Mucosa of descending colon (tissue), 3 donors: ENCODE measurements at regions not wholly inside any gene's neighbourhood (a gene's known extent, or its start where the extent isn't known, plus 50 kb on each side); places are given as distances from the start of the nearest gene placed in this dataset.

Source experiments
- ATAC-seq: fragments of 200-7000 bp; cut with Tn5 transposase; one replicate; pipeline ENCODE4 v1.9.1; 2020; ENCODE audit warnings: mild to moderate bottlenecking, moderate library complexity
- DNase-seq, 3 donors: peaks; one replicate each; pipeline ENCODE4 v3.0.0-alpha.2; 2020
- H3K36me3 ChIP-seq: fragments of 200-600 bp; one replicate; pipeline ENCODE4 v1.8.0; 2021; ENCODE audit warnings: low read depth, mild to moderate bottlenecking
- H3K4me1 ChIP-seq: fragments of 200-600 bp; one replicate; pipeline ENCODE4 v1.8.0; 2021; ENCODE audit warnings: low read depth, mild to moderate bottlenecking
- H3K4me3 ChIP-seq: fragments of 200-600 bp; one replicate; pipeline ENCODE4 v1.8.0; 2021; ENCODE audit warnings: mild to moderate bottlenecking
- H3K9me3 ChIP-seq: fragments of 200-600 bp; one replicate; pipeline ENCODE4 v1.8.0; 2021; ENCODE audit warnings: mild to moderate bottlenecking
- CTCF ChIP-seq: fragments of 200-600 bp; IDR thresholded peaks from one replicate; pipeline ENCODE4 v1.8.0; 2022; ENCODE audit warnings: antibody characterized with exemption, mild to moderate bottlenecking
- intact Hi-C, 2 donors: fragments of 100-400 bp; cut with DNase I in 1 of 2; cut with micrococcal nuclease in 1 of 2; formaldehyde crosslinking; loops; one replicate each; pipeline versions ENCODE4 v1.11.0 to v1.11.1; 2022; cut with DNase I, micrococcal nuclease
- donor health status: DM: no; HTN: no; CAD: no; lungs with moderate emphysema.
- donor health status: DM: no; HTN: no; CAD: no.
- donor health status: DM: no; HTN: yes; CAD: no.

DNA sequence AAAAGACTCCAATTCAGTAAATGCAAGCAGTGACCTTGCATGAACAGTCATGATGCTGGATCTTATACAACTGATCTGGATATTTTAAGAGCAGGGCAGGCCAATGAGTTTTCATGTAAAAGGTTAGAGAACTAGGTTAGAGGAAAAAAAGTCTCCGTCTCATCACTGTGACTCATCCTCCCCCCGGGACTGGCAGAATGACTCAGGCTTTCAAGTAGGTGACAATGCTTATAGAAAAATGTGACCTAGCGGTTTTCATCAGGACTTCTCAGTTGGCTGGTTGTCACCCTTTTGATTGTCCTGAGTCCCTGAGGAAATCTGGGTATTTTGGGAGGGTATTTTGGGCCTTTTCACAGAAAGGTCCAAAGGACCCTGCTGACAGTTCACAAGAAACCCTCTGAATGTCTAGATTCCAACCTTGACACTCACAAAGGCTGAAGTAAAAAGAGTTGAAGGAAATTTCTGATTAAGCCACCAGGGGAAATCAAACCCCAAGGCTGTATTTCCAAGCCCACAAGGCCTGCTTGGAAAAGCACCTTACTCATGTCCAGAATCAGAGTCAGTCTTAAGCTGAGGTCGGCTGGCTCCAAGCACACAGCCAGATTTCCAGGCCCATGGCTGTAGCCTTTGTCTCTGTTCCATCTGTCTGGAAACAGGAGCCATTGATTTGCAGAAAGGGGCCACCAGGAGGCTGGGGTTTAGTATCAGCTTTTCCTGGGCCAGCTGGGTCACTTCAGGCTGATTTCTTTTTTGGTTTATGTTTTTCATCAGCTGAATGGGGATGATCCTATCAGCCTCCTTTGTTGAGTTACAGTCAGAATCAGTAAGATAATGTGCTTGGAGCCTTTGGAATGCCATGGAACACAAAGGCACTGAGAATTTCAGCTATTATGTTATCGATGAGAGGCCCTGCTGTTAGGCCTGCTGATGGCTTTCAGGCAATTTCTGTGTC is 226.4 kb upstream of the HABP2 start:
- Histone ChIP-seq H3K36me3 (no peaks in the 10 kb centered on the region), H3K9me3 (no peaks in the 10 kb centered on the region), H3K4me1 (no peaks in the 10 kb centered on the region), H3K4me3 (no peak overlapping the region)
- intact Hi-C loops = no loop called here
- DNase-seq (peak in 1 of 3 donors; percentile 13), ATAC-seq (no peak)
- no peak for TF ChIP-seq CTCF

GRCh38 chr10:113329121-113329596 is 223.7 kb upstream of the HABP2 start:
- TF ChIP-seq CTCF = no peak
- Histone ChIP-seq H3K4me3 (no peak overlapping the region), H3K4me1 (no peaks in the 10 kb centered on the region), H3K9me3 (no peaks in the 10 kb centered on the region), H3K36me3 (no peaks in the 10 kb centered on the region)
- ATAC-seq (no peak), DNase-seq (no peak)
- intact Hi-C loops = no loop called here

GRCh38 chr10:113331961-113332360 is 220.9 kb upstream of the HABP2 start:
- H3K4me3 ChIP-seq = no peak overlapping the region
- DNase-seq = no peak
- H3K4me1 ChIP-seq = no peaks in the 10 kb centered on the region
- H3K9me3 ChIP-seq = no peaks in the 10 kb centered on the region
- H3K36me3 ChIP-seq = no peaks in the 10 kb centered on the region
- TF ChIP-seq CTCF = no peak
- intact Hi-C loops = no loop called here
- ATAC-seq = no peak

GRCh38 chr10:113333313-113333712 is 219.5 kb upstream of the HABP2 start:
- no peak overlapping the region for H3K4me3 ChIP-seq
- no peaks in the 10 kb centered on the region for H3K36me3 ChIP-seq

DNA sequence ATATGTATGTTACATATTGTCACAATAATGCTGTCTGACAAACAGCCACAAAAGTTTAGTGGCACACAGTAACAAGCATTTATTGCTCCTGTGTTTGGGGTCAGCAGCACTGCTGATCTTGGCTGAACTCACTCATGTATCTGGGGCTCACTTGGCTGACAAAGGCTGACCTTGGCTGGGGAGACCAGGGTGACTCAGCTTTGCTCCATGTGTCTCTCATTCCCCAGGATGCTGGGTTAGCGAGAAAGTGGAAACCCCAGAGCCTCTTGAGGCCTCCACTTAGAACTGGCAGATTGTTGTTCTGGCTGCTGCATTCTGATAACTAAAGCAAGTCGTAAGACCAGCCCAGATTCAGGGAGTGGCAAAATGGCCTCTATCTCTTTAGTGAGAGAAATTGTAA is 217.3 kb upstream of the HABP2 start:
- Histone ChIP-seq H3K4me1 (no peaks in the 10 kb centered on the region), H3K4me3 (no peak overlapping the region), H3K9me3 (no peaks in the 10 kb centered on the region), H3K36me3 (no peaks in the 10 kb centered on the region)
- intact Hi-C loops = no loop called here
- TF ChIP-seq CTCF = no peak
- DNase-seq (no peak), ATAC-seq (no peak)

More at GRCh38 chr10:113333313-113333712, 219.5 kb upstream of the HABP2 start:
- H3K4me1 ChIP-seq = no peaks in the 10 kb centered on the region
- ATAC-seq (no peak), DNase-seq (no peak)
- no peak for TF ChIP-seq CTCF
- intact Hi-C loops = no loop called here
- no peaks in the 10 kb centered on the region for H3K9me3 ChIP-seq
